IPS DF 4.7 (cell line): ENCODE measurements at regions not wholly inside any gene's neighbourhood (a gene's known extent, or its start where the extent isn't known, plus 50 kb on each side); places are given as distances from the start of the nearest gene placed in this dataset.

Experiments
- DNase-seq: peaks from one replicate; pipeline ENCODE4 v3.0.0-alpha.2; 2013; ENCODE audit warnings: low spot score; ENCODE audit errors: extremely low read depth

DNA sequence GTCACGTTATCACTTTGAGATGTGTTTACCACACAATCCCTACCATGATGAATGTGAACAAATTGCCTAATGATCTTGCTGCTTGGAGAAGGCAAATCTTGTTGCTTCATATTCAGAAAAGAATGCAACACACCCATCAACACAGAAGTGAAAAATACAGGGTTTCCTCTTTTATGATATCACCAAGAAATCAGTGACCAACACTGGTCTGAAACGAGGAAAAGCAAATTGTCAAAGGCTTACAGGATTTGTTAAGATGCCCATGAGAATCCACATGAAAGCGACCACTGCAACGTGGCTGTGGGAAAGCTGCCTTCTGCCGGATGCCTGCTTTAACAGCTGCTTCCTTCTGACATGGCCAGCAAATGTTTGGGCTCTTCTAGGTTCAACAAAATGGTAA, 397.6 kb upstream of the LRATD1 start:
- DNase-seq: no peak

DNA sequence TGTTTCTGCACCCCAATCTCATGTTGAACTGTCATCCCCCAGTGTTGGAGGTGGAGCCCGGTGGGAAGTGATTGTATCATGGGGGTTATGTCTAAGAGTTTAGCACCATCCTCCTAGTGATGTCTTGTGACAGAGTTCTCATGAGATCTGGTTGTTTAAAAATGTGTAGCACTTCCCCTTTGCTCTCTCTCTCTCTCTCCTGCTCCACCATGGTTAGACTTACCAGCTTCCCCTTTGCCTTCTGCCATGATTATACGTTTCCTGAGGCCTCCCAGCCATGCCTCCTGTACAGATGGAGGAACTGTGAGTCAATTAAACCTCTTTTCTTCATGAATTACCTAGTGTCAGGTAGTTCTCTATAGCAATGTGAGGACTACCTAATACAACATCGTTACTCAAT, 396.9 kb upstream of the LRATD1 start:
- no peak for DNase-seq

DNA sequence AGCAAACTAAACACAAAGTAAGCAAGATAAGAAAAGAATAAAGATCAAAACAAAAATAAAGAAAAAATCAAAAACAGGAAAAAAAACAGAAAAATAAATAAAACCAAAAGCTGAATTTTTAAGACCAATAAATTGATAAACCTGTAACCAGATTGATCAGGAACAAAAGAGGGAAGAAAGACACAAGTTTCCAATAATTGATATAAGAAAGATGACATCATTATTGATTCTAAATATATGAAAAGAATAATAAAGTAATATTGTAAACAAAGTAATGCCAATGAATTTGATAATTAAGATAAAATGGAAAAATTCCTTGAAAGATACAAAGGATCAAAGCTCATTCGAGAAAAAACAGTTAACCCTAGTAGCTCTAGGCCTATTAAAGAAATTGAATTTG, 394.6 kb upstream of the LRATD1 start:
- no peak for DNase-seq

GRCh38 chr2:14239605-14240004, 392.9 kb upstream of the LRATD1 start:
- no peak for DNase-seq

DNA sequence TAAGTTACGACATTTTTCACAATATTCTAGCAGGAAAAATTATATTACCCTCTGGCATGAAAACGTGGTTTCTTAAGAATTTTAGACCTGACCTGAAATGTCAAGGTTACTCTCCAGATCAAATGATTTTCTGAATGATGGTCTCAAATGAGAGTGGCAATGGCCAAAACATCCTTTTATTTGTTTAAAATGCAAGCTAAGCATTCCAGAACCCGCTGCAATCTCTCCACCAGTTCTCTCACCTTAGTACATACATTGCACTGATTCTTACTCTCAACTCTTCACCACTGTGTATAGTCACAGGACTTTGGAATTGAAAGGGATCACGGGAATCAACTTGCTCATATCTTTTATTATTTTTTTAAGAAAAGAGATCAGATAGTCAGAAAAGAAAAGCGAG, 391.6 kb upstream of the LRATD1 start:
- DNase-seq: no peak

GRCh38 chr2:14245901-14246300, 386.6 kb upstream of the LRATD1 start:
- DNase-seq: no peak

- DNase-seq: no peak
These were observed 377.2 kb upstream of the LRATD1 start for GRCh38 chr2:14255135-14255820.

DNA sequence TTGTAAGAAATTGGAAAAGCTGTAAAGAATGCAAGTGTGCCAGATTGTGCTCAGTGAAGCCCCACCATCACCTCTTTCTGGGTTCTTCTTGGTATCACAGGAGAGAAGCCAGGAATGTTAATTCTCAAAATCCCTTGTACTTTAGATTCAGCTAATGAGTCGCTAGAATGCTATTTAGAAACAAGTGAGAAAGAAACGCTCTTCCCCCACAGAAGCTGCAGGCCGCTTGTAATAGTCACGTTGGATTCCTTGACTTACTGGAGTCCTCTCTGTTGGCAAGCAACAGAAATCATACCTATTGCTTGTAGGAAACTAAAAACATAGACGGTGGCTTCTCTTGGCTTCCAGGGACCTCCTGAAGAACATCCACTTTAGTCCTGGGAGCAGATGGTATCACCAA, 375.6 kb upstream of the LRATD1 start:
- no peak for DNase-seq

- DNase-seq: no peak
These were observed 374.6 kb upstream of the LRATD1 start for GRCh38 chr2:14257801-14258507.

GRCh38 chr2:14261771-14262170, 370.7 kb upstream of the LRATD1 start:
- DNase-seq: no peak

DNA sequence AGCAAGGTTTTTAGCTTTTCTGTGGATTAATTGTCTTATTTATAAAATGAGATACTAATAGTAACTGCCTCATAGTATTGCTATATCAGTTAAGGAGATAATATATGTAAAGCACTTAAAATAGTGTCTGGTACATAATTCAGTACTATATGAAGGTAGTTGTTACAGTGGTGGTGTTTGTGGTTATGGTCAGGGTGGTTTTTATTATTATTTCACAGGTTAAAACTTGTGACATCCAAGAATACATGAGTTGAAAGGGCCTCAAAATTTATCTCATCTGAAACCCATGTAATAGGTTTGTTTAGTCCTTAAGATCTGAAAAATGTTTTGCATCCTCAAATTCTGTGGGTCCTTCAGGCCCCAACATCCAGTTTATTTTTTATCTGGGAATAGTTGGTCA, 369.5 kb upstream of the LRATD1 start:
- no peak for DNase-seq

DNA sequence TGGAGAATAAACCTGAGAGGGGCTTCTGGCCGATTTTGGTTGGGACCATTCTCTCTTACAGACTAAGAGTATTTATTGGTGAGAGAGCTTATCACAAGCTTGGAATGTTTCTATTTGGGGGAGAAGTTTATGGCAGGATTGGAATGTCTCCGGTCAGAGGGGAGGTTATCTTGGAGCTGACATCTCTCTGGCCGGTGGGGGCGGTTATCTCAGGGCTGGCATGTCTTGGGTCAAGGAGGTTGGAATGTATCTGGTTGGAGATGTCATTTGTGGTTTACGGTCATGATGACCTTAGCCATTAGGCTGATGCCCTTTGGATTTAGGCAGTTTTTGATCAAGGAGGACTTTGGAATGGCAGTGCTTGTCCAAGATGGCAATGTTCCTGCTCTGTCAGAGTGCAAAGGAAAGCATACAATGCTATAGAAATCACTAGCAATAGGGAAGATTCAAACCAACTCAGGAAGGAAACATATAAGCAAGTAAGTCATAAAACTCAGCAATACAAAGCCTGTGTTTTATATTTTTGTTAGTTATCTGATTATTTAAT, 362.4 kb upstream of the LRATD1 start:
- no peak for DNase-seq

GRCh38 chr2:14272396-14273075, 360.0 kb upstream of the LRATD1 start:
- no peak for DNase-seq

DNA sequence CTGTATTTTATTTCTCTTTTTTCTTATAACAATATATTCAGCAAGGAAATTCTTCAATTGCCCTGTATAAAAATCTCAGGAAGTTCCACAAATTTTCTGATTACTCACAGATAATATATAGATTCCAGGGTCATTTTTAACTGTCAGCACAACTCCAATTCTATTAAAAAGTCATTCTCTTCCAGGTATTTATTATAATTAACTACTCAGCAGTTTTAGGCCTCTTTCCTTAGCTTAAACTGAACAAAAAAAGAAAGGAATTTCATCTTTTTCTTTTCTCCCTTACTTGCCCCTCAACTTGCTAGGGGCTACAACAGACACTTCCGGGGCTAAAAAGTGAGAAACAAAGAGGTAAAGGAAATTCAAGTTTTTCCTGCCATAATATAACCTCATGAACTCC, 358.9 kb upstream of the LRATD1 start:
- no peak for DNase-seq

GRCh38 chr2:14284244-14284643, 348.3 kb upstream of the LRATD1 start:
- no peak for DNase-seq

GRCh38 chr2:14285812-14286211, 346.7 kb upstream of the LRATD1 start:
- DNase-seq: no peak

GRCh38 chr2:14288016-14288415, 344.5 kb upstream of the LRATD1 start:
- DNase-seq: no peak

DNA sequence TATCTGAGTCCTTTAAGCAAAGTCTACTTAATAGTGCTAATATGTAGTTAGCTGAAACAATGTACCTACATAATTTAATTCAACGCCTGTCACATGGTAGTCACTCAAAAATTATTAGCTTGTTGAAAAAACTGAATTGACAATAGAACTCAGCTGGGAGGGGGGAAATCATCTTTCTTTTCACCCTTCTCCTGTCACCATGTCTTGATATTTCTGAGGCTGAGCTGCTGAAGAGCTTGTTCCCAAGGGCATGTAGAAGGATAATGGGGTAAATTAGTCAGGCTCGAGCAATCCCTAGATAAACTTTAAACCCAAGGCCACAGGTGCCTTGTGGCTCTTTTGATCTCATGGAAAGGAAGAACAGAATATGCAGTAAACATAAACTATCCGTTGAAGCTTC, 339.6 kb upstream of the LRATD1 start:
- no peak for DNase-seq

GRCh38 chr2:14297340-14297739, 335.2 kb upstream of the LRATD1 start:
- no peak for DNase-seq

- no peak for DNase-seq
These were observed 334.6 kb upstream of the LRATD1 start for GRCh38 chr2:14297906-14298305.

DNA sequence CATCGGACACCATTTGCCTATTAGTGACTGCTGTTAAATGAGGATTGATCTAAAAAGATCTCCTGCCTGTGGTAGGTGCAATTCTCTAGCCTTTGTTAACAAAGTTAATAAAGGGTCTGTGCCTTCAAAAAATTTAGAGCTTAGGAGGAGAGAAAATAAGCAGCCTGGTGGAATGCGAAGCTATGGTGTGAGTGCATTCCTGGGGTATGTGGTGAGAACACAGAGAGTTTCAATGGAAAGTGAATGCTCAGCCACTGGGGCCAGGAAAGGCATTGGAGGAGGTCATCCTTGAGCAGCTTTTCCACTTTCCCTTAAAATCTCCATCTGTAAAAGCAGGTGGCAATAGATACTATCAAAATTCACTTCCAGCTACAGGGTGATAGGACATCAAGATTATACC, 331.2 kb upstream of the LRATD1 start:
- no peak for DNase-seq

GRCh38 chr2:14303366-14304115, 329.0 kb upstream of the LRATD1 start:
- no peak for DNase-seq
